Thyroid gland (tissue), 4 donors: ENCODE measurements at regions not wholly inside any gene's neighbourhood (a gene's known extent, or its start where the extent isn't known, plus 50 kb on each side); places are given as distances from the start of the nearest gene placed in this dataset.

Experiments used
- POLR2A ChIP-seq, 2 donors: fragments of 450-650 bp; IDR thresholded peaks; one replicate each; pipeline ENCODE4 v1.6.1; 2017; ENCODE audit warnings: antibody characterized with exemption in 2 of 2, mild to moderate bottlenecking in 2 of 2, moderate library complexity in 1 of 2
- TF ChIP-seq, protein P1 (sequence below), 6 experiments: fragments of 200-600 bp in 3 of 6; fragments of 450-650 bp in 3 of 6; sonication (generic) in 3 of 6; IDR thresholded peaks; one replicate each; pipeline ENCODE4 v1.5.1; 2016 to 2019; ENCODE audit warnings: antibody characterized with exemption in 6 of 6, mild to moderate bottlenecking in 2 of 6, inconsistent platforms in 1 of 6, moderate library complexity in 1 of 6

DNA sequence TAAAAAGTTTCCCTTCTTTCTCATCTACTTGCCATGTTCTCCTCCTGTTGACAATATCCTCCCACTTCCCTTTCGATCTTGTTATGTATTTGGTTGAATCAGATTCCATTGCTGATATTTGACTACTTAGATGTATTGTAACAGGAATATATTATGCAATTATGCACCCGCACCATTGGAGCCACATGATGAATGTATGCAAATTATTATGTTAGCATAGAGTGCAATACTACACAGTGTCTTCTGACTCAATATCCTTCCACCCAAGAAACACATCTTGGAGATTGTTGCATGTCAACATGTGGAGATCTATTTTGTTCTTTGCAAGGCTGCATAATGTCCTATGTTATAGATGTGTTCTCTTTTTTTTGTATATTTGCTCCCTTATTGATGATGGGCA is 219.2 kb upstream of the RBFOX1 start:
- TF ChIP-seq, protein P1, sequence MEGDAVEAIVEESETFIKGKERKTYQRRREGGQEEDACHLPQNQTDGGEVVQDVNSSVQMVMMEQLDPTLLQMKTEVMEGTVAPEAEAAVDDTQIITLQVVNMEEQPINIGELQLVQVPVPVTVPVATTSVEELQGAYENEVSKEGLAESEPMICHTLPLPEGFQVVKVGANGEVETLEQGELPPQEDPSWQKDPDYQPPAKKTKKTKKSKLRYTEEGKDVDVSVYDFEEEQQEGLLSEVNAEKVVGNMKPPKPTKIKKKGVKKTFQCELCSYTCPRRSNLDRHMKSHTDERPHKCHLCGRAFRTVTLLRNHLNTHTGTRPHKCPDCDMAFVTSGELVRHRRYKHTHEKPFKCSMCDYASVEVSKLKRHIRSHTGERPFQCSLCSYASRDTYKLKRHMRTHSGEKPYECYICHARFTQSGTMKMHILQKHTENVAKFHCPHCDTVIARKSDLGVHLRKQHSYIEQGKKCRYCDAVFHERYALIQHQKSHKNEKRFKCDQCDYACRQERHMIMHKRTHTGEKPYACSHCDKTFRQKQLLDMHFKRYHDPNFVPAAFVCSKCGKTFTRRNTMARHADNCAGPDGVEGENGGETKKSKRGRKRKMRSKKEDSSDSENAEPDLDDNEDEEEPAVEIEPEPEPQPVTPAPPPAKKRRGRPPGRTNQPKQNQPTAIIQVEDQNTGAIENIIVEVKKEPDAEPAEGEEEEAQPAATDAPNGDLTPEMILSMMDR (IDR thresholded peaks at IDR 0.05) = no peak
- no peak for TF ChIP-seq POLR2A (IDR thresholded peaks at IDR 0.05)
